SK-N-SH (cell line): ENCODE measurements at regions not wholly inside any gene's neighbourhood (a gene's known extent, or its start where the extent isn't known, plus 50 kb on each side); places are given as distances from the start of the nearest gene placed in this dataset.

Experiments used
- CTCF ChIA-PET: fragments of 300-600, 350-600 bp; formaldehyde crosslinking; extraction: SDS; loops from one replicate; lab custom pipeline; 2021; lab: Yijun Ruan, JAX
- POLR2A ChIA-PET: fragments of 350-600 bp; sonication (Branson Sonifier 250); formaldehyde crosslinking; extraction: SDS; loops from one replicate; lab custom pipeline; 2020; ENCODE audit warnings: antibody characterized with exemption, inconsistent platforms; lab: Yijun Ruan, JAX
- DNase-seq: peaks from one replicate; pipeline ENCODE4 v3.0.0; 2012
- H2AFZ ChIP-seq: fragments of 200-600 bp; sonication (generic); 2 replicates; pipeline ENCODE4 v1.8.1; 2016; ENCODE audit warnings: antibody characterized with exemption, mild to moderate bottlenecking, low read depth
- H3F3A ChIP-seq: fragments of 200-600 bp; sonication (generic); replicated peaks from 2 replicates; pipeline ENCODE3; 2016; ENCODE audit warnings: antibody characterized with exemption, mild to moderate bottlenecking; ENCODE audit not compliant: insufficient read depth
- H3K27ac ChIP-seq, 2 experiments: fragments of 200-500 bp in 1 of 2; fragments of 200-600 bp in 1 of 2; sonication (Bioruptor generic) in 1 of 2; sonication (generic), shearing (Covaris generic) in 1 of 2; 2 replicates each; pipeline versions ENCODE4 v1.5.1 to v1.6.1; 2014 to 2016; ENCODE audit warnings: low read depth in 2 of 2, inconsistent platforms in 1 of 2, low read length in 1 of 2, mild to moderate bottlenecking in 1 of 2, mixed read lengths in 1 of 2
- H3K27me3 ChIP-seq: fragments of 200-600 bp; sonication (generic), shearing (Covaris generic); 2 replicates; pipeline ENCODE4 v1.6.1; 2016; ENCODE audit warnings: mixed run types; ENCODE audit not compliant: insufficient read depth
- H3K36me3 ChIP-seq, 2 experiments: fragments of 200-500 bp in 1 of 2; fragments of 200-600 bp in 1 of 2; sonication (Bioruptor generic) in 1 of 2; sonication (generic) in 1 of 2; replicated peaks in 1 of 2; 2 replicates each; pipeline versions ENCODE3 to v1.5.1; 2014 to 2016; ENCODE audit warnings: low read length in 1 of 2, mild to moderate bottlenecking in 1 of 2; ENCODE audit not compliant: insufficient read depth in 2 of 2, control insufficient read depth in 1 of 2
- H3K4me1 ChIP-seq, 2 experiments: fragments of 200-500 bp in 1 of 2; fragments of 200-600 bp in 1 of 2; sonication (Bioruptor generic) in 1 of 2; sonication (generic), shearing (Covaris generic) in 1 of 2; 2 replicates each; pipeline versions ENCODE4 v1.5.1 to v1.6.1; 2014 to 2016; ENCODE audit warnings: low read depth in 1 of 2, low read length in 1 of 2, mixed run types in 1 of 2; ENCODE audit not compliant: insufficient read depth in 2 of 2, control insufficient read depth in 1 of 2
- H3K4me2 ChIP-seq: fragments of 200-600 bp; sonication (generic), shearing (Covaris generic); 2 replicates; pipeline ENCODE4 v1.6.1; 2017; ENCODE audit warnings: mixed run types
- H3K4me3 ChIP-seq, 2 experiments: fragments of 200-500 bp in 1 of 2; fragments of 200-600 bp in 1 of 2; sonication (Bioruptor generic) in 1 of 2; sonication (generic), shearing (Covaris generic) in 1 of 2; 2 replicates each; pipeline versions ENCODE4 v1.5.1 to v1.8.1; 2014 to 2016; ENCODE audit warnings: low read depth in 2 of 2, inconsistent platforms in 1 of 2, low read length in 1 of 2, mild to moderate bottlenecking in 1 of 2, mixed read lengths in 1 of 2, moderate library complexity in 1 of 2
- H3K79me2 ChIP-seq: fragments of 200-600 bp; sonication (generic); 2 replicates; pipeline ENCODE4 v1.8.1; 2017; ENCODE audit warnings: mild to moderate bottlenecking; ENCODE audit not compliant: insufficient read depth
- H3K9ac ChIP-seq: fragments of 200-600 bp; sonication (generic); 2 replicates; pipeline ENCODE4 v1.6.1; 2017; ENCODE audit warnings: mixed run types
- H3K9me2 ChIP-seq: fragments of 200-600 bp; sonication (generic); 2 replicates; pipeline ENCODE4 v1.6.1; 2017; ENCODE audit warnings: mixed run types
- H3K9me3 ChIP-seq: fragments of 200-600 bp; sonication (generic); 2 replicates; pipeline ENCODE4 v1.6.1; 2017; ENCODE audit warnings: mixed run types, mild to moderate bottlenecking, moderate library complexity
- H4K20me1 ChIP-seq: fragments of 200-600 bp; sonication (generic); 2 replicates; pipeline ENCODE4 v1.6.1; 2017; ENCODE audit warnings: mild to moderate bottlenecking, mixed run types; ENCODE audit not compliant: insufficient read depth
- CHD2 ChIP-seq: fragments of 150-350 bp; IDR thresholded peaks from 2 replicates; pipeline ENCODE4 v1.6.1; 2018; ENCODE audit warnings: low read length; ENCODE audit not compliant: partially characterized antibody
- EP300 ChIP-seq, 2 experiments: IDR thresholded peaks; 2 replicates each; pipeline versions ENCODE4 v1.4.0 to v1.6.1; 2012; ENCODE audit warnings: borderline replicate concordance in 1 of 2, low read depth in 1 of 2, low read length in 1 of 2
- FOSL2 ChIP-seq: IDR thresholded peaks from 2 replicates; pipeline ENCODE4 v1.4.0; 2012; ENCODE audit warnings: low read depth, mild to moderate bottlenecking, moderate library complexity, borderline replicate concordance
- FOXJ3 ChIP-seq: sonication (generic); formaldehyde crosslinking; IDR thresholded peaks from 2 replicates; pipeline ENCODE4 v1.5.1; 2020; ENCODE audit warnings: mild to moderate bottlenecking, missing genetic modification reagents
- GATA2 ChIP-seq: sonication (generic); formaldehyde crosslinking; IDR thresholded peaks from 2 replicates; pipeline ENCODE4 v1.5.0; 2020; ENCODE audit warnings: mild to moderate bottlenecking, missing genetic modification reagents
- MXI1 ChIP-seq: IDR thresholded peaks from 2 replicates; pipeline ENCODE4 v1.6.1; 2012; ENCODE audit warnings: mild to moderate bottlenecking, low read depth, low read length, improper control_type of control experiment
- NFIC ChIP-seq: IDR thresholded peaks from 2 replicates; pipeline ENCODE4 v1.4.0; 2012; ENCODE audit warnings: borderline replicate concordance
- NRF1 ChIP-seq: IDR thresholded peaks from 2 replicates; pipeline ENCODE4 v1.6.1; 2012; ENCODE audit warnings: low read depth, mild to moderate bottlenecking, low read length
- POLR2AphosphoS5 ChIP-seq: IDR thresholded peaks from 2 replicates; pipeline ENCODE4 v1.6.1; 2012; ENCODE audit warnings: low read depth, low read length
- RAD21 ChIP-seq: IDR thresholded peaks from 2 replicates; pipeline ENCODE4 v1.6.1; 2012; ENCODE audit warnings: mild to moderate bottlenecking, low read length
- RXRA ChIP-seq: IDR thresholded peaks from 2 replicates; pipeline ENCODE4 v1.4.0; 2012; ENCODE audit warnings: low read depth, mild to moderate bottlenecking, borderline replicate concordance
- SIN3A ChIP-seq: IDR thresholded peaks from 2 replicates; pipeline ENCODE4 v1.6.1; 2012; ENCODE audit warnings: low read depth, mild to moderate bottlenecking, low read length, moderate library complexity, borderline replicate concordance
- TAF1 ChIP-seq: IDR thresholded peaks from 2 replicates; pipeline ENCODE4 v1.6.1; 2012; ENCODE audit warnings: low read depth, mild to moderate bottlenecking, low read length, moderate library complexity, borderline replicate concordance
- TCF12 ChIP-seq: IDR thresholded peaks from 2 replicates; pipeline ENCODE4 v1.4.0; 2012
- TEAD4 ChIP-seq: IDR thresholded peaks from 2 replicates; pipeline ENCODE4 v1.4.0; 2012; ENCODE audit warnings: mild to moderate bottlenecking, borderline replicate concordance; ENCODE audit not compliant: insufficient read depth
- YY1 ChIP-seq: IDR thresholded peaks from 2 replicates; pipeline ENCODE4 v1.4.0; 2012; ENCODE audit warnings: low read depth, mild to moderate bottlenecking
- WGBS: methylation state at CpG from one replicate; pipeline ENCODE4 v1.1.6; 2017; ENCODE audit warnings: low lambda C conversion rate; 5-methylcytosine and 5-hydroxymethylcytosine counted together
- TF ChIP-seq, protein P1 (sequence below): IDR thresholded peaks from 2 replicates; pipeline ENCODE4 v1.6.1; 2012; ENCODE audit warnings: mild to moderate bottlenecking, low read depth, low read length, moderate library complexity
- TF ChIP-seq, protein P2 (sequence below): IDR thresholded peaks from 2 replicates; pipeline ENCODE4; 2012
- TF ChIP-seq, protein P3 (sequence below): IDR thresholded peaks from 2 replicates; pipeline ENCODE4 v1.4.0; 2012; ENCODE audit warnings: low read depth, borderline replicate concordance
- TF ChIP-seq, protein P4 (sequence below): IDR thresholded peaks from 2 replicates; pipeline ENCODE4 v1.4.0; 2012; ENCODE audit warnings: low read depth

DNA sequence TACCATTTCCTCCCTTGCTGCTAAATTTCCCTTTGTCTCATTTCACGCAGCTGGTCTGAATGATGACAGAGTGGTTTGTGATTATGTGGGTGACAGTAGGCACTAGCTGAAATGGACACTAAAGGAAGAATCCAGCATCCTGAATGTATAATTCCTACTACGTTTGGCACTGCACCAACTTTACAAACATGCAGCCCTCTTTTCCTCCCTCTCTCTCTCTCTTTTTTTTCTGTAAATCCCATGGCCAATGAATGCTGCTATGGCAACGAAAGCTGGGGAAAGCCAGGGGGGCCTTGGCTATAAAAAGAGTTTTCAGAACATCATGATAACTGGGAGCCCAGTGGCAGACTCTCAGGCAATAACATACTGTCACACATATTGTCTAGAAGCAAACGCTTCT, 367.2 kb upstream of the AGTR1 start:
- Histone ChIP-seq H3K9me3 (no peaks in the 10 kb centered on the region), H3K27ac (no peak overlapping the region), H3K9ac (no peak overlapping the region), H2AFZ (no peak overlapping the region), H3K79me2 (no peaks in the 10 kb centered on the region), H3K9me2 (no peaks in the 10 kb centered on the region), H3K4me3 (no peak overlapping the region), H3K4me2 (no peak overlapping the region), H4K20me1 (no peaks in the 10 kb centered on the region), H3K4me1 (peaks cover 0 to 8% of the 10 kb centered on the region in 2 experiments; a peak in 2 of 4 replicates), H3K36me3 (no peaks in the 10 kb centered on the region), H3K27me3 (no peaks in the 10 kb centered on the region), H3F3A (no peaks in the 10 kb centered on the region)
- POLR2A ChIA-PET: no interaction called here
- TF ChIP-seq RAD21: no peak
- TF ChIP-seq, protein P1, sequence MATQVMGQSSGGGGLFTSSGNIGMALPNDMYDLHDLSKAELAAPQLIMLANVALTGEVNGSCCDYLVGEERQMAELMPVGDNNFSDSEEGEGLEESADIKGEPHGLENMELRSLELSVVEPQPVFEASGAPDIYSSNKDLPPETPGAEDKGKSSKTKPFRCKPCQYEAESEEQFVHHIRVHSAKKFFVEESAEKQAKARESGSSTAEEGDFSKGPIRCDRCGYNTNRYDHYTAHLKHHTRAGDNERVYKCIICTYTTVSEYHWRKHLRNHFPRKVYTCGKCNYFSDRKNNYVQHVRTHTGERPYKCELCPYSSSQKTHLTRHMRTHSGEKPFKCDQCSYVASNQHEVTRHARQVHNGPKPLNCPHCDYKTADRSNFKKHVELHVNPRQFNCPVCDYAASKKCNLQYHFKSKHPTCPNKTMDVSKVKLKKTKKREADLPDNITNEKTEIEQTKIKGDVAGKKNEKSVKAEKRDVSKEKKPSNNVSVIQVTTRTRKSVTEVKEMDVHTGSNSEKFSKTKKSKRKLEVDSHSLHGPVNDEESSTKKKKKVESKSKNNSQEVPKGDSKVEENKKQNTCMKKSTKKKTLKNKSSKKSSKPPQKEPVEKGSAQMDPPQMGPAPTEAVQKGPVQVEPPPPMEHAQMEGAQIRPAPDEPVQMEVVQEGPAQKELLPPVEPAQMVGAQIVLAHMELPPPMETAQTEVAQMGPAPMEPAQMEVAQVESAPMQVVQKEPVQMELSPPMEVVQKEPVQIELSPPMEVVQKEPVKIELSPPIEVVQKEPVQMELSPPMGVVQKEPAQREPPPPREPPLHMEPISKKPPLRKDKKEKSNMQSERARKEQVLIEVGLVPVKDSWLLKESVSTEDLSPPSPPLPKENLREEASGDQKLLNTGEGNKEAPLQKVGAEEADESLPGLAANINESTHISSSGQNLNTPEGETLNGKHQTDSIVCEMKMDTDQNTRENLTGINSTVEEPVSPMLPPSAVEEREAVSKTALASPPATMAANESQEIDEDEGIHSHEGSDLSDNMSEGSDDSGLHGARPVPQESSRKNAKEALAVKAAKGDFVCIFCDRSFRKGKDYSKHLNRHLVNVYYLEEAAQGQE: no peak
- TF ChIP-seq, protein P2, sequence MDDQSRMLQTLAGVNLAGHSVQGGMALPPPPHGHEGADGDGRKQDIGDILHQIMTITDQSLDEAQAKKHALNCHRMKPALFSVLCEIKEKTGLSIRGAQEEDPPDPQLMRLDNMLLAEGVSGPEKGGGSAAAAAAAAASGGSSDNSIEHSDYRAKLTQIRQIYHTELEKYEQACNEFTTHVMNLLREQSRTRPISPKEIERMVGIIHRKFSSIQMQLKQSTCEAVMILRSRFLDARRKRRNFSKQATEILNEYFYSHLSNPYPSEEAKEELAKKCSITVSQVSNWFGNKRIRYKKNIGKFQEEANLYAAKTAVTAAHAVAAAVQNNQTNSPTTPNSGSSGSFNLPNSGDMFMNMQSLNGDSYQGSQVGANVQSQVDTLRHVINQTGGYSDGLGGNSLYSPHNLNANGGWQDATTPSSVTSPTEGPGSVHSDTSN: no peak
- TF ChIP-seq NRF1: no peak
- TF ChIP-seq, protein P3, sequence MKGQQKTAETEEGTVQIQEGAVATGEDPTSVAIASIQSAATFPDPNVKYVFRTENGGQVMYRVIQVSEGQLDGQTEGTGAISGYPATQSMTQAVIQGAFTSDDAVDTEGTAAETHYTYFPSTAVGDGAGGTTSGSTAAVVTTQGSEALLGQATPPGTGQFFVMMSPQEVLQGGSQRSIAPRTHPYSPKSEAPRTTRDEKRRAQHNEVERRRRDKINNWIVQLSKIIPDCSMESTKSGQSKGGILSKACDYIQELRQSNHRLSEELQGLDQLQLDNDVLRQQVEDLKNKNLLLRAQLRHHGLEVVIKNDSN: no peak
- TF ChIP-seq FOXJ3: no peak
- TF ChIP-seq YY1: no peak
- no peak for TF ChIP-seq RXRA
- no peak for TF ChIP-seq EP300 (IDR thresholded peaks at IDR 0.05; ENCODE audit: borderline replicate concordance in 1 of 2, low read depth in 1 of 2, low read length in 1 of 2)
- WGBS: 75% methylated on average over 4 of the region's 4 CpGs
- CTCF ChIA-PET: interaction anchor here (1.6 kb wide), 1 partner anchor 9 kb away, joined by 3 read pairs; no protein-coding TSS in a partner anchor
- no peak for DNase-seq

DNA sequence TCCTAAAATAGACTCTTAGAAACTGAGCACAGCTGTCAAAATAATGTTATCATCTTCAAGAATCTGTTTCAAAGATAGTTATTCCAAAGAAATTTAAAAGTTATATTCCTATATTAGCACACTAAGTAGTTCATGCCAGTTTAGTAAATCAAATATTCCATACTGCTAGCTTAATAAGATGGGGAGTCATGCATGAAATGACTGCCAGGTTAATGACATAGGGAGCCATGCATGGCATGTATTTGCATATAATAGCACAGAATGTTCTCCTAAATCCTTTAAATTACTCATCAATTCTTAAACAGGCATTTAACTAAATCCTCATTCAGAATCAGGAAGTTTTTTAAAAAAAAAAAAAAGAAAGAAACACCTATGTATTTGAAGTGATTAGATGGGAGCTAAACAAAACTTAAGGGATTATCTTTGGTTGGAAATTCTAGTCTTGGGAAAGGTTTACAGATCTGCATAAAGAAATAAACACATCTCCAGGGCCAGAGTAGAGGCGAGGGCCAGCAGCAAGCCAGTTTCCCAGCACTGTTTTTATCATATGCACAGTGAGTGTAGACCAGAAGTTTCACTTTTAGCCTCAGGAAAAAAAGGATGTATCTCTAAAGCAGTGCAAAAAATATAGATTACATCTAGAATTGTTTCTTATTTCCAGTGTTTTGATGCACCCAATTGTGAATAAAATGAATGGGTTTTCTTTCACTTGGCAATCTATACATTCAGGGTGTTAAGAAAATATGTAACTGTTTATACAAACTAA, 366.4 kb upstream of the AGTR1 start:
- Histone ChIP-seq H3K9ac (no peak overlapping the region), H3K27me3 (no peaks in the 10 kb centered on the region), H3K4me2 (no peak overlapping the region), H3K79me2 (no peaks in the 10 kb centered on the region), H3F3A (no peaks in the 10 kb centered on the region), H3K9me2 (no peaks in the 10 kb centered on the region), H4K20me1 (no peaks in the 10 kb centered on the region), H3K4me1 (peaks cover 0 to 8% of the 10 kb centered on the region in 2 experiments; a peak in 2 of 4 replicates), H3K9me3 (no peaks in the 10 kb centered on the region), H3K27ac (no peak overlapping the region), H2AFZ (no peak overlapping the region), H3K4me3 (no peak overlapping the region), H3K36me3 (no peaks in the 10 kb centered on the region)
- ChIA-PET CTCF (interaction anchor here (0.6 to 1.6 kb wide), 2 partner anchors 10 to 18 kb away, joined by 3 read pairs; no protein-coding TSS in a partner anchor), POLR2A (no interaction called here)
- 45% methylated on average over 1 of the region's 1 CpG for WGBS
- no peak for DNase-seq
- TF ChIP-seq, protein P3: no peak
- TF ChIP-seq FOSL2 (no peak), MXI1 (no peak), TCF12 (no peak), GATA2 (CRISPR knock-in tag) (no peak; the same call in 1 of the 2 replicates), EP300 (IDR thresholded peaks at IDR 0.05; ENCODE audit: borderline replicate concordance in 1 of 2, low read depth in 1 of 2, low read length in 1 of 2) (no peak), POLR2AphosphoS5 (no peak), CHD2 (no peak), TAF1 (no peak), TEAD4 (no peak), NFIC (no peak), SIN3A (no peak)
- TF ChIP-seq, protein P4, sequence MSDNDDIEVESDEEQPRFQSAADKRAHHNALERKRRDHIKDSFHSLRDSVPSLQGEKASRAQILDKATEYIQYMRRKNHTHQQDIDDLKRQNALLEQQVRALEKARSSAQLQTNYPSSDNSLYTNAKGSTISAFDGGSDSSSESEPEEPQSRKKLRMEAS: no peak
